ENCODE measurements at regions not wholly inside any gene's neighbourhood (a gene's known extent, or its start where the extent isn't known, plus 50 kb on each side); places are given as distances from the start of the nearest gene placed in this dataset.

- TF ChIP-seq GATA2 (IDR thresholded peaks at IDR 0.05; ENCODE audit: low read depth, low read length) (no peak), GATA3 (IDR thresholded peaks at IDR 0.05; ENCODE audit: low read depth, low read length) (no peak)
Measured at GRCh38 chr4:160129439-160129838, 1026.6 kb downstream of the RAPGEF2 start.

GRCh38 chr4:160136021-160136420, 1033.1 kb downstream of the RAPGEF2 start:
- TF ChIP-seq GATA2 (IDR thresholded peaks at IDR 0.05; ENCODE audit: low read depth, low read length), result no peak
- TF ChIP-seq GATA3 (IDR thresholded peaks at IDR 0.05; ENCODE audit: low read depth, low read length), result no peak

- TF ChIP-seq GATA2 (IDR thresholded peaks at IDR 0.05; ENCODE audit: low read depth, low read length) (no peak), GATA3 (IDR thresholded peaks at IDR 0.05; ENCODE audit: low read depth, low read length) (no peak)
Measured at GRCh38 chr4:160141206-160141605, 1038.3 kb downstream of the RAPGEF2 start.

- no peak for TF ChIP-seq GATA3 (IDR thresholded peaks at IDR 0.05; ENCODE audit: low read depth, low read length)
- no peak for TF ChIP-seq GATA2 (IDR thresholded peaks at IDR 0.05; ENCODE audit: low read depth, low read length)
Measured at GRCh38 chr4:160142579-160142978, 1039.7 kb downstream of the RAPGEF2 start.

GRCh38 chr4:160143574-160143973, 1040.7 kb downstream of the RAPGEF2 start:
- TF ChIP-seq GATA3 (IDR thresholded peaks at IDR 0.05; ENCODE audit: low read depth, low read length) (no peak), GATA2 (IDR thresholded peaks at IDR 0.05; ENCODE audit: low read depth, low read length) (no peak)

- TF ChIP-seq GATA2 (IDR thresholded peaks at IDR 0.05; ENCODE audit: low read depth, low read length) (no peak), GATA3 (IDR thresholded peaks at IDR 0.05; ENCODE audit: low read depth, low read length) (no peak)
Measured at GRCh38 chr4:160159457-160159856, 1056.6 kb downstream of the RAPGEF2 start.

GRCh38 chr4:160161026-160161425, 1058.1 kb downstream of the RAPGEF2 start:
- TF ChIP-seq GATA3 (IDR thresholded peaks at IDR 0.05; ENCODE audit: low read depth, low read length) (no peak), GATA2 (IDR thresholded peaks at IDR 0.05; ENCODE audit: low read depth, low read length) (no peak)

- TF ChIP-seq GATA2 (IDR thresholded peaks at IDR 0.05; ENCODE audit: low read depth, low read length), result no peak
- TF ChIP-seq GATA3 (IDR thresholded peaks at IDR 0.05; ENCODE audit: low read depth, low read length), result no peak
Measured at GRCh38 chr4:160175064-160175643, 1072.3 kb downstream of the RAPGEF2 start.

- TF ChIP-seq GATA3 (IDR thresholded peaks at IDR 0.05; ENCODE audit: low read depth, low read length), result no peak
- no peak for TF ChIP-seq GATA2 (IDR thresholded peaks at IDR 0.05; ENCODE audit: low read depth, low read length)
Measured at GRCh38 chr4:160180211-160180610, 1077.3 kb downstream of the RAPGEF2 start.

- no peak for TF ChIP-seq GATA3 (IDR thresholded peaks at IDR 0.05; ENCODE audit: low read depth, low read length)
- TF ChIP-seq GATA2 (IDR thresholded peaks at IDR 0.05; ENCODE audit: low read depth, low read length), result no peak
Measured at GRCh38 chr4:160182727-160183126, 1079.8 kb downstream of the RAPGEF2 start.

- TF ChIP-seq GATA2 (IDR thresholded peaks at IDR 0.05; ENCODE audit: low read depth, low read length) (peak; percentile 62; the same call in 1 of the 2 replicates), GATA3 (IDR thresholded peaks at IDR 0.05; ENCODE audit: low read depth, low read length) (peak; percentile 18; the same call in 1 of the 2 replicates)
Measured at GRCh38 chr4:160184884-160185283, 1082.0 kb downstream of the RAPGEF2 start.

GRCh38 chr4:160193787-160194186, 1090.9 kb downstream of the RAPGEF2 start:
- TF ChIP-seq GATA2 (IDR thresholded peaks at IDR 0.05; ENCODE audit: low read depth, low read length), result no peak
- no peak for TF ChIP-seq GATA3 (IDR thresholded peaks at IDR 0.05; ENCODE audit: low read depth, low read length)

- TF ChIP-seq GATA3 (IDR thresholded peaks at IDR 0.05; ENCODE audit: low read depth, low read length) (no peak), GATA2 (IDR thresholded peaks at IDR 0.05; ENCODE audit: low read depth, low read length) (no peak)
Measured at GRCh38 chr4:160194716-160195115, 1091.8 kb downstream of the RAPGEF2 start.

GRCh38 chr4:160202802-160203201, 1099.9 kb downstream of the RAPGEF2 start:
- no peak for TF ChIP-seq GATA3 (IDR thresholded peaks at IDR 0.05; ENCODE audit: low read depth, low read length)
- TF ChIP-seq GATA2 (IDR thresholded peaks at IDR 0.05; ENCODE audit: low read depth, low read length), result no peak

- TF ChIP-seq GATA2 (IDR thresholded peaks at IDR 0.05; ENCODE audit: low read depth, low read length) (no peak), GATA3 (IDR thresholded peaks at IDR 0.05; ENCODE audit: low read depth, low read length) (no peak)
Measured at GRCh38 chr4:160212078-160212477, 1109.2 kb downstream of the RAPGEF2 start.

GRCh38 chr4:160213366-160213765, 1110.5 kb downstream of the RAPGEF2 start:
- TF ChIP-seq GATA2 (IDR thresholded peaks at IDR 0.05; ENCODE audit: low read depth, low read length) (no peak), GATA3 (IDR thresholded peaks at IDR 0.05; ENCODE audit: low read depth, low read length) (no peak)
